ENCODE measurements at regions not wholly inside any gene's neighbourhood (a gene's known extent, or its start where the extent isn't known, plus 50 kb on each side); places are given as distances from the start of the nearest gene placed in this dataset.

GRCh38 chr3:5846261-5846660, 658.8 kb downstream of the EDEM1 start:
- H3K4me3 ChIP-seq (ENCODE audit: low read depth, low read length) = no peak overlapping the region
- DNase-seq (ENCODE audit: low read depth) = no peak
- TF ChIP-seq CTCF (IDR thresholded peaks at IDR 0.05; ENCODE audit: insufficient read depth, low read length) = no peak

GRCh38 chr3:5861151-5861550, 673.6 kb downstream of the EDEM1 start:
- no peak overlapping the region for H3K4me3 ChIP-seq (ENCODE audit: low read depth, low read length)
- no peak for DNase-seq (ENCODE audit: low read depth)
- no peak for TF ChIP-seq CTCF (IDR thresholded peaks at IDR 0.05; ENCODE audit: insufficient read depth, low read length)

GRCh38 chr3:5874931-5875341, 687.4 kb downstream of the EDEM1 start:
- no peak for DNase-seq (ENCODE audit: low read depth)
- H3K4me3 ChIP-seq (ENCODE audit: low read depth, low read length) = no peak overlapping the region
- TF ChIP-seq CTCF (IDR thresholded peaks at IDR 0.05; ENCODE audit: insufficient read depth, low read length) = no peak

GRCh38 chr3:5888851-5889250, 701.3 kb downstream of the EDEM1 start:
- no peak overlapping the region for H3K4me3 ChIP-seq (ENCODE audit: low read depth, low read length)
- TF ChIP-seq CTCF (IDR thresholded peaks at IDR 0.05; ENCODE audit: insufficient read depth, low read length) = no peak
- DNase-seq (ENCODE audit: low read depth) = no peak

GRCh38 chr3:5889374-5889773, 701.9 kb downstream of the EDEM1 start:
- H3K4me3 ChIP-seq (ENCODE audit: low read depth, low read length) = no peak overlapping the region
- DNase-seq (ENCODE audit: low read depth) = no peak
- no peak for TF ChIP-seq CTCF (IDR thresholded peaks at IDR 0.05; ENCODE audit: insufficient read depth, low read length)

- DNase-seq (ENCODE audit: low read depth) = no peak
- no peak for TF ChIP-seq CTCF (IDR thresholded peaks at IDR 0.05; ENCODE audit: insufficient read depth, low read length)
- no peak overlapping the region for H3K4me3 ChIP-seq (ENCODE audit: low read depth, low read length)
Measured at GRCh38 chr3:5891711-5892110, 704.2 kb downstream of the EDEM1 start.

- no peak for DNase-seq (ENCODE audit: low read depth)
- H3K4me3 ChIP-seq (ENCODE audit: low read depth, low read length) = no peak overlapping the region
- TF ChIP-seq CTCF (IDR thresholded peaks at IDR 0.05; ENCODE audit: insufficient read depth, low read length) = no peak
Measured at GRCh38 chr3:5898106-5898505, 710.6 kb downstream of the EDEM1 start.
